Natural killer cell (primary cell): ENCODE measurements at regions not wholly inside any gene's neighbourhood (a gene's known extent, or its start where the extent isn't known, plus 50 kb on each side); places are given as distances from the start of the nearest gene placed in this dataset.
"Not testable (repeated sequence)": the region's sequence is repeated elsewhere in the genome, so short reads cannot be mapped to it uniquely, and the experiment has no call there.

ENCODE experiments used
- ATAC-seq, 3 donors: fragments of 150-1000 bp in 2 of 3; fragments of 200-7000 bp in 1 of 3; cut with Tn5 transposase; 1 replicate in 1 of 3; 2 replicates in 2 of 3; pipeline ENCODE4 v1.10.0; 2021; ENCODE audit warnings: mild to moderate bottlenecking in 2 of 3, moderate library complexity in 2 of 3
- DNase-seq, 2 donors: peaks; one replicate each; pipeline versions ENCODE4 v3.0.0 to v3.0.0-alpha.2; 2013 to 2021; ENCODE audit warnings: mixed read lengths in 1 of 2
- H3K27ac ChIP-seq: one replicate; pipeline ENCODE4 v1.5.1; 2013; ENCODE audit warnings: mild to moderate bottlenecking, low read length
- H3K27me3 ChIP-seq: one replicate; pipeline ENCODE4 v1.6.1; 2013; ENCODE audit warnings: low read length; ENCODE audit not compliant: control insufficient read depth, insufficient read depth
- H3K36me3 ChIP-seq: one replicate; pipeline ENCODE4 v1.6.1; 2013; ENCODE audit warnings: low read length; ENCODE audit not compliant: control insufficient read depth, insufficient read depth
- H3K4me1 ChIP-seq: one replicate; pipeline ENCODE4 v1.6.1; 2013; ENCODE audit warnings: low read length; ENCODE audit not compliant: control insufficient read depth, insufficient read depth
- H3K4me3 ChIP-seq: one replicate; pipeline ENCODE4 v1.5.1; 2013; ENCODE audit warnings: low read length
- H3K9me3 ChIP-seq: one replicate; pipeline ENCODE4 v1.6.1; 2013; ENCODE audit warnings: low read length; ENCODE audit not compliant: control insufficient read depth, insufficient read depth
- H3K27ac Mint-ChIP-seq, 2 donors: one replicate each; pipeline ENCODE4 v1.8.0; 2022; ENCODE audit warnings: mild to moderate bottlenecking in 2 of 2, mixed read lengths in 2 of 2, moderate library complexity in 1 of 2
- H3K27me3 Mint-ChIP-seq, 2 donors: one replicate each; pipeline ENCODE4 v1.8.0; 2022; ENCODE audit warnings: low read depth in 2 of 2, mixed read lengths in 2 of 2
- H3K36me3 Mint-ChIP-seq: one replicate; pipeline ENCODE4 v1.8.0; 2022; ENCODE audit warnings: mixed read lengths
- H3K4me1 Mint-ChIP-seq, 2 donors: one replicate each; pipeline ENCODE4 v1.8.0; 2022; ENCODE audit warnings: mixed read lengths in 2 of 2
- H3K4me3 Mint-ChIP-seq: one replicate; pipeline ENCODE4 v1.8.0; 2022; ENCODE audit warnings: mild to moderate bottlenecking, moderate library complexity, mixed read lengths
- H3K9me3 Mint-ChIP-seq, 2 donors: one replicate each; pipeline ENCODE4 v1.8.0; 2022; ENCODE audit warnings: mixed read lengths in 2 of 2
- CTCF ChIP-seq: fragments of 200-600 bp; IDR thresholded peaks from one replicate; pipeline ENCODE4 v1.8.0; 2022; ENCODE audit warnings: antibody characterized with exemption
- WGBS: methylation state at CpG from one replicate; pipeline ENCODE4 v1.1.7; 2013; ENCODE audit warnings: missing lambda C conversion rate; ENCODE audit not compliant: insufficient coverage; 5-methylcytosine and 5-hydroxymethylcytosine counted together
- intact Hi-C: fragments of 100-400 bp; cut with micrococcal nuclease; formaldehyde crosslinking; loops from one replicate; pipeline ENCODE4 v1.14.2; 2022

GRCh38 chr3:187484547-187485295, 116.5 kb downstream of the RTP4 start:
- Mint-ChIP-seq H3K27me3 (peaks cover 22 to 25% of the 10 kb centered on the region in 2 donors), H3K36me3 (no peaks in the 10 kb centered on the region), H3K9me3 (no peaks in the 10 kb centered on the region), H3K27ac (no peak overlapping the region), H3K4me3 (no peak overlapping the region), H3K4me1 (no peaks in the 10 kb centered on the region)
- H3K4me3 ChIP-seq = no peak overlapping the region
- H3K9me3 ChIP-seq = no peaks in the 10 kb centered on the region
- DNase-seq (no peak), ATAC-seq (no peak)
- no peaks in the 10 kb centered on the region for H3K36me3 ChIP-seq
- no peaks in the 10 kb centered on the region for H3K4me1 ChIP-seq
- intact Hi-C loops = no loop called here
- H3K27ac ChIP-seq = no peak overlapping the region
- TF ChIP-seq CTCF = no peak
- 81% methylated on average over 10 of the region's 10 CpGs for WGBS
- peaks cover 4% of the 10 kb centered on the region for H3K27me3 ChIP-seq

GRCh38 chr3:187481426-187481825, 113.2 kb downstream of the RTP4 start:
- no peak overlapping the region for H3K27ac ChIP-seq
- peaks cover 4% of the 10 kb centered on the region for H3K27me3 ChIP-seq
- Mint-ChIP-seq H3K4me3 (no peak overlapping the region), H3K9me3 (peaks cover 0 to 2% of the 10 kb centered on the region in 2 donors), H3K4me1 (no peaks in the 10 kb centered on the region), H3K27ac (no peak overlapping the region), H3K27me3 (peaks cover 12 to 22% of the 10 kb centered on the region in 2 donors), H3K36me3 (no peaks in the 10 kb centered on the region)
- no peaks in the 10 kb centered on the region for H3K36me3 ChIP-seq
- no peak for DNase-seq
- TF ChIP-seq CTCF = no peak
- ATAC-seq = no peak
- no peaks in the 10 kb centered on the region for H3K9me3 ChIP-seq
- 71% methylated on average over 3 of the region's 3 CpGs for WGBS
- intact Hi-C loops = no loop called here
- no peak overlapping the region for H3K4me3 ChIP-seq
- H3K4me1 ChIP-seq = no peaks in the 10 kb centered on the region

DNA sequence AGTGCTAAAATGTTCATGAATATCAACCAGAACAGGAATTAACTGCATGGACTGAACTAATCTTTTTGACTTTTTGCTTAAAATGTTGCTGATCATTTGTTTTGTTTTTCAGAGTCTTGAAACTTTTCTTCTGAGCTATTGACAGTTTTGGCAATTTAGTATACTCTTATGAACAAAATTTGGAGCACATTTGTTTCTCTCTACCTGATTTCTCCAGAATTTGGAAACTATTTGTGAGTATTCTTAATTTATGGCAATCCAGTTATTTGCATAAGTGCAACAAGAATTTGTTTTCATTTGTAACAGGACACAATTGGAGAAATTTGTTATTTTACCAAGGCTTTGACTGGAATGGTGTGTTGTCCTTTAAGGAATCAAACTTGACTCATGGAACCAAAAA, 107.4 kb downstream of the RTP4 start:
- DNase-seq, H3K4me1 Mint-ChIP-seq, H3K36me3 Mint-ChIP-seq, H3K36me3 ChIP-seq, H3K27me3 ChIP-seq, H3K4me3 ChIP-seq, H3K9me3 Mint-ChIP-seq, H3K9me3 ChIP-seq, intact Hi-C loops, ATAC-seq, H3K4me3 Mint-ChIP-seq, H3K27ac ChIP-seq, H3K4me1 ChIP-seq, H3K27ac Mint-ChIP-seq: not testable (repeated sequence)
- peaks cover 8 to 16% of the 10 kb centered on the region in 2 donors for H3K27me3 Mint-ChIP-seq

DNA sequence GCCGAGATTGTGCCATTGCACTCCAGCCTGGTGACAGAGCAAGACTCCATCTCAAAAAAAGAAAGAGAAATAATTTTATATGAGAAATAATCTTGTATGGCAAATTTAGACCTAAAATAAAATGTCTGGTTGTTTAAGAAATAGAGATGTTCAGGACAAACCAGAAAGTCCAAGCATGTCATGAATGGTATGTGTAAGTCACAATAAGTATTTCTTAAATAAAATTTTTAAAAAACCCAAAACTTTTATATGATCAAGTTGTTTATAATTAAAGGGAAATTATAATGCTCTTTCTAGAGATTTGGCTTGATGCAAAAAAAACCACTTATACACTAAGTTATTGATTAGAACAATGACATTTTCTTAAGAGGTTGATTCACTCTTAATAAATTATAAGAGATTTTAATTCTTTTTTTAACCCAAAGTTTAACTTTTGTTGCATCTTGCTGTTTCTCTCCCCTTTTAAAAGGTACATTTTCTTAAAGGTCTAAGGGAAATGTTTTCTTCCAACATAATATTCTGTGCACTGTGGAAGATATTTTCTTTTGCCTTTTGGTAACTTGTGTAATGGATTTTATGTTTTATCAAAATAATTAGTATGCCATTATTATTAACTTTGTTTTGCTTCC, 105.7 kb downstream of the RTP4 start:
- Histone ChIP-seq H3K4me1 (no peaks in the 10 kb centered on the region), H3K4me3 (no peak overlapping the region), H3K36me3 (no peaks in the 10 kb centered on the region), H3K27me3 (no peaks in the 10 kb centered on the region), H3K27ac (no peak overlapping the region), H3K9me3 (peaks cover 3% of the 10 kb centered on the region)
- Mint-ChIP-seq H3K27me3 (peaks cover 18 to 19% of the 10 kb centered on the region in 2 donors), H3K4me1 (no peaks in the 10 kb centered on the region), H3K9me3 (peaks cover 2 to 4% of the 10 kb centered on the region in 2 donors), H3K4me3 (no peak overlapping the region), H3K36me3 (no peaks in the 10 kb centered on the region), H3K27ac (no peak overlapping the region)
- no peak for ATAC-seq
- no peak for DNase-seq
- no peak for TF ChIP-seq CTCF
- intact Hi-C loops = no loop called here
- 92% methylated on average over 1 of the region's 1 CpG for WGBS

- H3K36me3 ChIP-seq, H3K9me3 ChIP-seq, H3K36me3 Mint-ChIP-seq, H3K4me1 Mint-ChIP-seq, H3K27ac Mint-ChIP-seq, H3K4me1 ChIP-seq, H3K4me3 ChIP-seq, H3K27ac ChIP-seq, ATAC-seq, intact Hi-C loops, H3K27me3 ChIP-seq, H3K4me3 Mint-ChIP-seq, DNase-seq, H3K9me3 Mint-ChIP-seq: not testable (repeated sequence)
- H3K27me3 Mint-ChIP-seq = peaks cover 27 to 32% of the 10 kb centered on the region in 2 donors
- WGBS = 98% methylated on average over 6 of the region's 7 CpGs
These were observed 98.1 kb downstream of the RTP4 start for GRCh38 chr3:187466306-187466705.
